Astrocyte (in vitro differentiated cells and primary cell): ENCODE measurements at regions not wholly inside any gene's neighbourhood (a gene's known extent, or its start where the extent isn't known, plus 50 kb on each side); places are given as distances from the start of the nearest gene placed in this dataset.

Experiments
- EZH2 ChIP-seq: IDR thresholded peaks from 2 replicates; pipeline ENCODE4 v1.6.1; 2012; ENCODE audit warnings: mild to moderate bottlenecking, low read length, inconsistent platforms; ENCODE audit not compliant: insufficient read depth
- TF ChIP-seq, protein P1 (sequence below): IDR thresholded peaks from 2 replicates; pipeline ENCODE4 v1.5.1; 2011; ENCODE audit warnings: low read depth, mild to moderate bottlenecking, inconsistent platforms, low read length, moderate library complexity; ENCODE audit not compliant: insufficient read depth

DNA sequence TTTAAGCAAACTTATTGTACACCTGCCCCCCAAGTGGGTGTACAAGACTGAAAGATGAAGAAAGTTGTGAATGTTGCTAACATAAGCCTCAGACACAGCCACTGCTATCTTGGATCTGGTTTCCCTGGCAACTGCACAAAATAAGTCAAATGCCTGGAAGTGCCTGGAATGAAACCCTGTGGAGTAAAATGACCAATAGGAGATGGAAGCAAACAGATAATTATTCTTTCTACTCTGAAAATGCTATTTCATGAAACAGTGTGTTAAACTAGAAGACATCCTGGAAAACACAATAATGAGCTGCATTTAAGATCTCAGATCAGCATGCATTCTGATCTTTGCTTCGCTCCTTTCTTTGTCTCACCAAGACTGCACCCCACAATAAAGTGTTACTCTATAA, 1016.0 kb downstream of the ARAP2 start:
- TF ChIP-seq, protein P1, sequence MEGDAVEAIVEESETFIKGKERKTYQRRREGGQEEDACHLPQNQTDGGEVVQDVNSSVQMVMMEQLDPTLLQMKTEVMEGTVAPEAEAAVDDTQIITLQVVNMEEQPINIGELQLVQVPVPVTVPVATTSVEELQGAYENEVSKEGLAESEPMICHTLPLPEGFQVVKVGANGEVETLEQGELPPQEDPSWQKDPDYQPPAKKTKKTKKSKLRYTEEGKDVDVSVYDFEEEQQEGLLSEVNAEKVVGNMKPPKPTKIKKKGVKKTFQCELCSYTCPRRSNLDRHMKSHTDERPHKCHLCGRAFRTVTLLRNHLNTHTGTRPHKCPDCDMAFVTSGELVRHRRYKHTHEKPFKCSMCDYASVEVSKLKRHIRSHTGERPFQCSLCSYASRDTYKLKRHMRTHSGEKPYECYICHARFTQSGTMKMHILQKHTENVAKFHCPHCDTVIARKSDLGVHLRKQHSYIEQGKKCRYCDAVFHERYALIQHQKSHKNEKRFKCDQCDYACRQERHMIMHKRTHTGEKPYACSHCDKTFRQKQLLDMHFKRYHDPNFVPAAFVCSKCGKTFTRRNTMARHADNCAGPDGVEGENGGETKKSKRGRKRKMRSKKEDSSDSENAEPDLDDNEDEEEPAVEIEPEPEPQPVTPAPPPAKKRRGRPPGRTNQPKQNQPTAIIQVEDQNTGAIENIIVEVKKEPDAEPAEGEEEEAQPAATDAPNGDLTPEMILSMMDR = no peak
- TF ChIP-seq EZH2 = no peak
